Thoracic aorta (tissue), 2 donors: ENCODE measurements at regions not wholly inside any gene's neighbourhood (a gene's known extent, or its start where the extent isn't known, plus 50 kb on each side); places are given as distances from the start of the nearest gene placed in this dataset.

Experiments used
- ATAC-seq: fragments of 150-250 bp; one replicate; pipeline ENCODE4 v1.8.0; 2017; ENCODE audit warnings: low read depth; ENCODE audit not compliant: insufficient number of reproducible peaks, low FRiP score
- DNase-seq: peaks from one replicate; pipeline ENCODE4 v3.0.0-alpha.2; 2020; ENCODE audit warnings: low spot score
- H3K27ac ChIP-seq, 2 donors: fragments of 200-600 bp; sonication (generic); 1 replicate in 1 of 2; 2 replicates in 1 of 2; pipeline ENCODE4 v1.5.1; 2016; ENCODE audit warnings: mild to moderate bottlenecking in 2 of 2, moderate library complexity in 2 of 2
- H3K27me3 ChIP-seq: fragments of 200-600 bp; sonication (generic); replicated peaks from 2 replicates; pipeline ENCODE4 v1.6.0; 2016; ENCODE audit warnings: mild to moderate bottlenecking; ENCODE audit not compliant: insufficient read depth
- H3K36me3 ChIP-seq: fragments of 200-600 bp; sonication (generic); one replicate; pipeline ENCODE4 v1.5.1; 2016
- H3K4me1 ChIP-seq, 2 donors: fragments of 200-600 bp; sonication (generic); 1 replicate in 1 of 2; 2 replicates in 1 of 2; pipeline versions ENCODE4 v1.5.1 to v1.6.0; 2016; ENCODE audit warnings: low read depth in 2 of 2, mild to moderate bottlenecking in 1 of 2; ENCODE audit not compliant: control insufficient read depth in 1 of 2
- H3K4me3 ChIP-seq: fragments of 200-600 bp; sonication (generic); 2 replicates; pipeline ENCODE4 v1.5.1; 2016; ENCODE audit warnings: mild to moderate bottlenecking
- H3K9me3 ChIP-seq: fragments of 200-600 bp; sonication (generic); 2 replicates; pipeline ENCODE4 v1.5.1; 2016
- CTCF ChIP-seq: fragments of 200-600 bp; sonication (generic); IDR thresholded peaks from one replicate; pipeline ENCODE4 v1.5.1; 2019; ENCODE audit warnings: antibody characterized with exemption

DNA sequence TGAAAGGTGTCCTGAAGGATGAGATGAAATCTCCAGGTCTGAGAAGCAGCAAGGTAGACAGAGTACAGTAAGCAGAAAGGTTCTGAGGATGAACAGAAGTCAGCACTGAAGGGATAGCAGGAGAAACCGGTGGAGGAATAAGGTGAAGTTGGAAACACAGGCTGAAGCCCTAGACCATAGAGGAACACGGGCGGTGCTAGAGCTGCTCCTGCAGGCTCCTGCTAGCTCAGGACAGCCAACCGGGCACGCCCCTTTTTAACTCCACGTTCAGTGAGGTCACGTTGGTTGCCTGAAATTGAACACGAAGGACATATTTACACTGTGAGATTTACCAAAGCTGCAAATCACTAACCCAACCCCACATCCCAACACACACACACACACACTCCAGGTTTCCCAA lies 1886.4 kb upstream of the AGA start:
- no peak for ATAC-seq
- H3K4me3 ChIP-seq: no peak overlapping the region
- no peak overlapping the region for H3K27ac ChIP-seq
- no peaks in the 10 kb centered on the region for H3K27me3 ChIP-seq
- TF ChIP-seq CTCF: no peak
- no peaks in the 10 kb centered on the region for H3K4me1 ChIP-seq
- DNase-seq: no peak
- no peaks in the 10 kb centered on the region for H3K36me3 ChIP-seq
- H3K9me3 ChIP-seq: no peaks in the 10 kb centered on the region

DNA sequence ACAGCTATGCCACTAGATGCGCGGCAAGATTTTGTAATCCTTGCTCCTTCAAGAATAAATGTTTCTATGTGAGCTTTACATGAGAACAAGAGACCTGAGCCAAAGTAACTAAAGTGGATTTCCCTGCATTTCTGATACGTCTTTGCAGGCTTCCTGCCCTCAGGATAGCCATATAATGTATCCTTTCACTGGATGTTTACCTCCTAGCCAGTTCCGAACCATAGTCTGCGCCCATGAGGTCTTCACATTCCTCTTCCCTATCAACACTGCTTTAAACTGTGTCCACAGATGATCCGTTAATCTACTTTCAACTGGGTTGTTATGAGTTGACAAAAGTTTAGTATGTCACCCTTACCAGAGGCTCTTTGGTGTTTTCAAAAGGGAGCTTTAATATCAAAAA lies 1889.1 kb upstream of the AGA start:
- Histone ChIP-seq H3K36me3 (no peaks in the 10 kb centered on the region), H3K4me1 (no peaks in the 10 kb centered on the region)

GRCh38 chr4:179344861-179345260 lies 1902.6 kb upstream of the AGA start:
- Histone ChIP-seq H3K4me1 (no peaks in the 10 kb centered on the region), H3K27me3 (no peaks in the 10 kb centered on the region), H3K36me3 (no peaks in the 10 kb centered on the region), H3K9me3 (no peaks in the 10 kb centered on the region), H3K27ac (no peak overlapping the region), H3K4me3 (no peak overlapping the region)
- TF ChIP-seq CTCF: no peak
- ATAC-seq: no peak
- DNase-seq: no peak

More for the DNA sequence above, 1889.1 kb upstream of the AGA start:
- DNase-seq (no peak), ATAC-seq (no peak)
- Histone ChIP-seq H3K27me3 (no peaks in the 10 kb centered on the region), H3K27ac (no peak overlapping the region), H3K4me3 (no peak overlapping the region), H3K9me3 (no peaks in the 10 kb centered on the region)
- no peak for TF ChIP-seq CTCF

- Histone ChIP-seq H3K27me3 (no peaks in the 10 kb centered on the region), H3K4me3 (no peak overlapping the region), H3K27ac (no peak overlapping the region), H3K4me1 (no peaks in the 10 kb centered on the region), H3K9me3 (no peaks in the 10 kb centered on the region), H3K36me3 (no peaks in the 10 kb centered on the region)
- DNase-seq: no peak
- TF ChIP-seq CTCF: no peak
- ATAC-seq: no peak
Measured at GRCh38 chr4:179352221-179352620, 1910.0 kb upstream of the AGA start.

DNA sequence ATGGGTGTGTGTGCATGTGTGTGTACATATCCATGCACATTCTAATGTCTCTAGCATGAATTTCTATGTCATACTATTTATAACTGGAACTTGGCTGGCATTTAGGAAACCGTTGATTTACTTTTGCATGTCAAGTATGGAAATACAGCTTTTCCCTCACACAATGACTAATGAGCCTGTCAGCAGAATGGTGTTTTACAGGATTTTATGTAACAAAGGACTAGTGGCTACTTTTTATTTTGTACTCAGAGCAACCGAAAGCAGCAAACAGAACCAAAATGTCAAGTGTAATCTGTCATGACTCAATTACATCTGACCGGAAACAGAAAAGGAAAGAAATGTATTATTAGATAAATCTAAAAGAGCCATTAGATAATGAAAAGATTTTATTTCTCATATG lies 1911.5 kb upstream of the AGA start:
- no peak for DNase-seq
- no peaks in the 10 kb centered on the region for H3K4me1 ChIP-seq
- H3K4me3 ChIP-seq: no peak overlapping the region
- no peaks in the 10 kb centered on the region for H3K27me3 ChIP-seq
- H3K36me3 ChIP-seq: no peaks in the 10 kb centered on the region
- H3K9me3 ChIP-seq: no peaks in the 10 kb centered on the region
- no peak for TF ChIP-seq CTCF
- ATAC-seq: no peak
- no peak overlapping the region for H3K27ac ChIP-seq
